ENCODE measurements at regions not wholly inside any gene's neighbourhood (a gene's known extent, or its start where the extent isn't known, plus 50 kb on each side); places are given as distances from the start of the nearest gene placed in this dataset.

DNA sequence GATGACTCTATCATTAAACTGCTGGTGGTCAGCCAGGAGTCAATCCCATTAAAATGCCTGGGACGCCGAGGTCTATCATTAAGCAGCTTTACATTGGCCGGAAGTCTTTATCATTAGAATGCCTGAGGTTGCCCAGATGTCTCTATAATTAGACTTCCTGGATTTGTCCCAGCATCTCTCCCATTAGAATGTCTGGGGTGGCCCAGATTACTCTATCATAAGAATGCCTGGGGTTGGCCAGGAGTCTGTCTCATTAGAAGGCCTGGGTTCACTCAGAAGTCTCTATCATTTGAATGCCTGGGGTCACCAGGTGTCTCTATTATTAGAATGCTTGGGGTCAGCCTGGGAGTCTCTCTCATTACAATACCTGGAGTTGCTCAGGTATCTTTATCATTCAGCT lies 2227.2 kb downstream of the TP53TG3F start:
- no peaks in the 10 kb centered on the region for H3K9me3 ChIP-seq (ENCODE audit: severe bottlenecking)
- no peak overlapping the region for H3K27ac ChIP-seq

DNA sequence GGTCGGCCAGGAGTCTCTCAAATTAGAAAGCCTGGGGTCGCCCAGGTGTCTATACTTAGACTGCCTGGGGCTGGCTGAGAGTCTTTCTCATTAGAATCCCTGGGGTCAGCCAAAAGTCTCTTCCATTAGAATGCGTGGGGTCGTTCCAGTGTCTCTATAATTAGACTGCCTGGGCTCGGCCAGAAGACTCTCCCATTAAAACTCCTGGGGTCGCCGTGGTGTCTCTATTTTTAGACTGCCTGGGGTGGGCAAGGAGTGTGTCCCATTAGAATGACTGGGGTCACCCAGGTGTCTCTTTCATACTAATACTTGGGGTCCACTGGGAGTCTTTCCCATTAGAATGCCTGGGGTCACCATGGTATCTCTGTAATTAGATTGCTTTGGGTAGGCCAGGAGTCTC lies 2227.7 kb downstream of the TP53TG3F start:
- Histone ChIP-seq H3K9me3 (ENCODE audit: severe bottlenecking) (no peaks in the 10 kb centered on the region), H3K27me3 (ENCODE audit: insufficient read depth, low read depth, severe bottlenecking) (peaks cover 19% of the 10 kb centered on the region), H3K27ac (no peak overlapping the region), H3K36me3 (no peaks in the 10 kb centered on the region), H3K4me3 (ENCODE audit: low read depth, low read length) (no peak overlapping the region)
- TF ChIP-seq, protein P1, sequence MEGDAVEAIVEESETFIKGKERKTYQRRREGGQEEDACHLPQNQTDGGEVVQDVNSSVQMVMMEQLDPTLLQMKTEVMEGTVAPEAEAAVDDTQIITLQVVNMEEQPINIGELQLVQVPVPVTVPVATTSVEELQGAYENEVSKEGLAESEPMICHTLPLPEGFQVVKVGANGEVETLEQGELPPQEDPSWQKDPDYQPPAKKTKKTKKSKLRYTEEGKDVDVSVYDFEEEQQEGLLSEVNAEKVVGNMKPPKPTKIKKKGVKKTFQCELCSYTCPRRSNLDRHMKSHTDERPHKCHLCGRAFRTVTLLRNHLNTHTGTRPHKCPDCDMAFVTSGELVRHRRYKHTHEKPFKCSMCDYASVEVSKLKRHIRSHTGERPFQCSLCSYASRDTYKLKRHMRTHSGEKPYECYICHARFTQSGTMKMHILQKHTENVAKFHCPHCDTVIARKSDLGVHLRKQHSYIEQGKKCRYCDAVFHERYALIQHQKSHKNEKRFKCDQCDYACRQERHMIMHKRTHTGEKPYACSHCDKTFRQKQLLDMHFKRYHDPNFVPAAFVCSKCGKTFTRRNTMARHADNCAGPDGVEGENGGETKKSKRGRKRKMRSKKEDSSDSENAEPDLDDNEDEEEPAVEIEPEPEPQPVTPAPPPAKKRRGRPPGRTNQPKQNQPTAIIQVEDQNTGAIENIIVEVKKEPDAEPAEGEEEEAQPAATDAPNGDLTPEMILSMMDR (IDR thresholded peaks at IDR 0.05; ENCODE audit: low read depth, low read length), result no peak
- no peak for DNase-seq

More for the DNA sequence above, 2227.2 kb downstream of the TP53TG3F start:
- Histone ChIP-seq H3K36me3 (no peaks in the 10 kb centered on the region), H3K4me3 (ENCODE audit: low read depth, low read length) (no peak overlapping the region), H3K27me3 (ENCODE audit: insufficient read depth, low read depth, severe bottlenecking) (peaks cover 19% of the 10 kb centered on the region)
- TF ChIP-seq, protein P1 (IDR thresholded peaks at IDR 0.05; ENCODE audit: low read depth, low read length), result no peak
- DNase-seq, result no peak

DNA sequence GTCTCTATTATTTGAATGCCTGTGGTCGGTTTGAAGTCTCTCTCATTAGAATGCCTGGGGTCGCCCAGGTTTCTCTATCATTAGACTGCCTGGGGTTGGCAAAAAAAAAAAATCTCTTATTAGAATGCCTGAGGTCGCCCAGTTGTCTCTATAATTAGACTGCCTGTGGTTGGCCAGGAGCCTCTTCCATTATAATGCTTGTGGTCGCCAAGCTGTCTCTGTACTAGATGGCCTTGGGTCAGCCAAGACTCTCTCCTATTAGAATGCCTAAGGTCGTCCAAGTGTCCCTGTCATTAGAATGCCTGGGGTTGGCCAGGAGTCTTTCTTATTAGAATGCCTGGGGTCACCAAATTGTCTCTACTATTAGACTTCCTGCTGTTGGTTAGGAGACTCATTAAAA lies 2228.4 kb downstream of the TP53TG3F start:
- TF ChIP-seq, protein P1 (IDR thresholded peaks at IDR 0.05; ENCODE audit: low read depth, low read length), result no peak
- H3K9me3 ChIP-seq (ENCODE audit: severe bottlenecking), result no peaks in the 10 kb centered on the region

DNA sequence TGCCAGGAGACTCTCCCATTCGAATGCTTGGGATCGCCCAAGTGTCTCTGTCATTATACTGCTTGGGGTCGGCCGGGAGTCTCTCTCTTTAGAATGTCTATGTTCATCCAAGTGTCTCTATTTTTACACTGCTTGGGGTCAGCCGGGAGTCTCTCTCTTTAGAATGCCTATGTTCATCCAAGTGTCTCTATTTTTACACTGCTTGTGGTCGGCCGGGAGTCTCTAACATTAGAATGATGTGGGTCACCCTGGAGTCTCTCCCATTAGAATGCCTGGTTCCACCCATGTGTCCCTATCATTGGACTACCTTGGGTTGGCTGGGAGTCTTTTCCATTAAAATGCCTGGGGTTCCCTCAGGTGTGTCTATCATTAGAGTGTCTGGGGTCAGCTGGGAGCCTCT lies 2230.4 kb downstream of the TP53TG3F start:
- no peak for DNase-seq
- Histone ChIP-seq H3K27me3 (ENCODE audit: insufficient read depth, low read depth, severe bottlenecking) (peaks cover 19% of the 10 kb centered on the region), H3K36me3 (no peaks in the 10 kb centered on the region), H3K4me3 (ENCODE audit: low read depth, low read length) (no peak overlapping the region), H3K27ac (no peak overlapping the region), H3K9me3 (ENCODE audit: severe bottlenecking) (no peaks in the 10 kb centered on the region)
- TF ChIP-seq, protein P1 (IDR thresholded peaks at IDR 0.05; ENCODE audit: low read depth, low read length), result no peak

More for the DNA sequence above, 2228.4 kb downstream of the TP53TG3F start:
- Histone ChIP-seq H3K4me3 (ENCODE audit: low read depth, low read length) (no peak overlapping the region), H3K36me3 (no peaks in the 10 kb centered on the region), H3K27me3 (ENCODE audit: insufficient read depth, low read depth, severe bottlenecking) (peaks cover 19% of the 10 kb centered on the region), H3K27ac (no peak overlapping the region)
- no peak for DNase-seq

DNA sequence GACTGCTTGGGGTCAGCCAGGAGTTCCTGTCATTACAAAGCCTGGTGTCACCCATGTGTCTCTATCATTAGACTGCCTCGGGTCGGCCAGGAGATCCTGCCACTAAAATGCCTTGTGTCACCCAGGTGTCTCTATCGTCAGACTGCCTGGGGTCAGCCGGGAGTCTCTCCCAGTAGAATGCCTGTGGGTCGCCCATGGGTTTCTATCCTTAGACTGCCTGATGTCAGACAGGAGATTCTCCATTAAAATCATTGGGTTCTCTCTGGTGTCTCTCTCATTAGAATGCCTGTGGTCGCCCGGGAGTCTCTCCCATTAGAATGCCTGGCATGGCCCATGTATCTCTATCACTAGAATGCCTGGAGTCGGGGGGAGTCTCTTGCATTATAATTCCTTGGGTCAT lies 2231.0 kb downstream of the TP53TG3F start:
- peaks cover 19% of the 10 kb centered on the region for H3K27me3 ChIP-seq (ENCODE audit: insufficient read depth, low read depth, severe bottlenecking)
- H3K4me3 ChIP-seq (ENCODE audit: low read depth, low read length), result no peak overlapping the region
- H3K27ac ChIP-seq, result no peak overlapping the region
- H3K9me3 ChIP-seq (ENCODE audit: severe bottlenecking), result no peaks in the 10 kb centered on the region
- TF ChIP-seq, protein P1 (IDR thresholded peaks at IDR 0.05; ENCODE audit: low read depth, low read length), result no peak
- DNase-seq, result no peak
- no peaks in the 10 kb centered on the region for H3K36me3 ChIP-seq

DNA sequence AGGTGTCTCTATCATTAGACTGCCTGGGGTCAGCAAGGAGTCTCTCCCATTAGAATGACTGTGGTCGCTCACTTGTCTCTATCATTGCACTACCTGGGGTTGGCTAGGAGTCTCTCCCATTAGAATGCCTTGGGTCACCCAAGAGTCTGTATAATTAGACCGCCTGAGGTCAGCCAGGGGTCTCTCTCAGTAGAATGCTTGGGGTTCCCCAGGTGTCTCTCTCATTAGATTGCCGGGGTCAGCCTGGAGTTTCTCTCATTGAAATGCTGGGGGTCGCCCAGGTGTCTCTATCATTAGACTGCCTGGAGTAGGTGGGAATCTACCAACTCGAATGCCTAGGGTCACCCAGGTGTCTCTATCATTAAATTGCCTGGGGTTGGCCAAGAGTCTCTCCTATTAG lies 2231.6 kb downstream of the TP53TG3F start:
- peaks cover 19% of the 10 kb centered on the region for H3K27me3 ChIP-seq (ENCODE audit: insufficient read depth, low read depth, severe bottlenecking)
- H3K9me3 ChIP-seq (ENCODE audit: severe bottlenecking), result no peaks in the 10 kb centered on the region
- no peaks in the 10 kb centered on the region for H3K36me3 ChIP-seq
- H3K4me3 ChIP-seq (ENCODE audit: low read depth, low read length), result no peak overlapping the region
- TF ChIP-seq, protein P1 (IDR thresholded peaks at IDR 0.05; ENCODE audit: low read depth, low read length), result no peak
- H3K27ac ChIP-seq, result no peak overlapping the region
- DNase-seq, result no peak

Measured in WERI-Rb-1 (cell line).